MM.1S (cell line): ENCODE measurements at regions not wholly inside any gene's neighbourhood (a gene's known extent, or its start where the extent isn't known, plus 50 kb on each side); places are given as distances from the start of the nearest gene placed in this dataset.

ENCODE experiments used
- DNase-seq: peaks from one replicate; pipeline ENCODE4 v3.0.0-alpha.2; 2015
- H2AFZ ChIP-seq: fragments of 300-600 bp; sonication (generic); 2 replicates; pipeline ENCODE4 v1.6.0; 2016; ENCODE audit warnings: antibody characterized with exemption, low read length
- H3F3A ChIP-seq: fragments of 300-600 bp; sonication (generic); 2 replicates; pipeline ENCODE4 v1.6.1; 2016; ENCODE audit warnings: mild to moderate bottlenecking, antibody characterized with exemption, low read length, moderate library complexity, mixed read lengths; ENCODE audit not compliant: insufficient read depth
- H3K27ac ChIP-seq: fragments of 300-600 bp; sonication (generic); 2 replicates; pipeline ENCODE4 v1.5.1; 2016; ENCODE audit warnings: mild to moderate bottlenecking, low read length
- H3K27me3 ChIP-seq: fragments of 300-600 bp; sonication (generic); replicated peaks from 2 replicates; pipeline ENCODE4 v1.6.0; 2016; ENCODE audit warnings: low read length; ENCODE audit not compliant: insufficient read depth
- H3K36me3 ChIP-seq: fragments of 300-600 bp; sonication (generic); replicated peaks from 2 replicates; pipeline ENCODE4 v1.6.1; 2016; ENCODE audit warnings: mild to moderate bottlenecking, low read length, mixed read lengths; ENCODE audit not compliant: insufficient read depth
- H3K4me1 ChIP-seq: fragments of 300-600 bp; sonication (generic); 2 replicates; pipeline ENCODE4 v1.6.1; 2016; ENCODE audit warnings: low read length, mixed read lengths
- H3K4me2 ChIP-seq: fragments of 300-600 bp; sonication (generic); 2 replicates; pipeline ENCODE4 v1.6.0; 2016; ENCODE audit warnings: low read depth, low read length
- H3K4me3 ChIP-seq: fragments of 300-600 bp; sonication (generic); 2 replicates; pipeline ENCODE4 v1.5.1; 2016; ENCODE audit warnings: low read length, mixed read lengths
- H3K79me2 ChIP-seq: fragments of 300-600 bp; sonication (generic); 2 replicates; pipeline ENCODE4 v1.6.1; 2016; ENCODE audit warnings: mixed run types, low read length, mixed read lengths
- H3K9ac ChIP-seq: fragments of 300-600 bp; sonication (generic); 2 replicates; pipeline ENCODE4 v1.6.1; 2016; ENCODE audit warnings: low read length, mixed read lengths
- H3K9me2 ChIP-seq: fragments of 300-600 bp; sonication (generic); replicated peaks from 2 replicates; pipeline ENCODE4 v1.6.1; 2016; ENCODE audit warnings: mild to moderate bottlenecking, low read length, mixed read lengths; ENCODE audit not compliant: insufficient read depth
- H3K9me3 ChIP-seq: fragments of 300-600 bp; sonication (generic); replicated peaks from 2 replicates; pipeline ENCODE4 v1.6.1; 2016; ENCODE audit warnings: mild to moderate bottlenecking, low read length, mixed read lengths; ENCODE audit not compliant: insufficient read depth
- H4K20me1 ChIP-seq: fragments of 300-600 bp; sonication (generic); 2 replicates; pipeline ENCODE4 v1.6.1; 2016; ENCODE audit warnings: mild to moderate bottlenecking, low read length, moderate library complexity, mixed read lengths; ENCODE audit not compliant: insufficient read depth
- CTCF ChIP-seq: fragments of 300-600 bp; sonication (generic); IDR thresholded peaks from 2 replicates; pipeline ENCODE4 v1.5.1; 2016; ENCODE audit warnings: antibody characterized with exemption, low read length, mixed read lengths
- EZH2 ChIP-seq: fragments of 300-600 bp; sonication (generic); optimal IDR thresholded peaks from 2 replicates; pipeline ENCODE3; 2017; ENCODE audit warnings: low read depth, mild to moderate bottlenecking, antibody characterized with exemption, low read length, mixed read lengths
- EZH2phosphoT487 ChIP-seq: fragments of 300-600 bp; sonication (generic); IDR thresholded peaks from 2 replicates; pipeline ENCODE4 v1.6.1; 2018; ENCODE audit warnings: antibody characterized with exemption, low read length

DNA sequence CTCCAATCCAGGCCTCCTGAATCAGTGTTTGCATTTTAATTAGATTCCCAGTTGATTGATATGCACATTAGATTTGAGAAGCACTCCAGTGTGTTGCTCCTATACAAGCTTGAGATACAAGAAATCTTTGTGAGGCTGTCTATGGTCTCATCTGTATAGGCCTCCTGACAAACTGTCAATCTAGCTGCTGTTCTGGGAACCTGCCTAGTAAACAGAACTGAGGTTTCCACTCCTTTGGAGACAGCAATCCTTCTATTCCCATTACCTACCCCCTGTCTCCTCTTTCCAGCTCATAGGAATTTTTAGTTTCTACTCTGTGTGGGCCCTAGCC is 306.1 kb upstream of the EMCN start:
- no peak overlapping the region for H3K4me3 ChIP-seq
- H3K4me2 ChIP-seq: no peak overlapping the region
- H2AFZ ChIP-seq: no peak overlapping the region
- no peaks in the 10 kb centered on the region for H3K27me3 ChIP-seq
- TF ChIP-seq EZH2phosphoT487 (no peak), EZH2 (no peak), CTCF (no peak)
- no peak overlapping the region for H3K27ac ChIP-seq
- no peaks in the 10 kb centered on the region for H3K4me1 ChIP-seq
- no peaks in the 10 kb centered on the region for H3K36me3 ChIP-seq
- no peaks in the 10 kb centered on the region for H3K9me2 ChIP-seq
- no peaks in the 10 kb centered on the region for H3F3A ChIP-seq
- H4K20me1 ChIP-seq: no peaks in the 10 kb centered on the region
- no peak for DNase-seq
- no peaks in the 10 kb centered on the region for H3K9me3 ChIP-seq
- no peaks in the 10 kb centered on the region for H3K79me2 ChIP-seq
- H3K9ac ChIP-seq: no peak overlapping the region

- Histone ChIP-seq H3K4me1 (no peaks in the 10 kb centered on the region), H4K20me1 (no peaks in the 10 kb centered on the region), H3K9me3 (no peaks in the 10 kb centered on the region), H3F3A (no peaks in the 10 kb centered on the region), H3K4me2 (no peak overlapping the region), H3K27ac (no peak overlapping the region), H3K36me3 (no peaks in the 10 kb centered on the region), H3K4me3 (no peak overlapping the region), H2AFZ (no peak overlapping the region), H3K9me2 (no peaks in the 10 kb centered on the region), H3K9ac (no peak overlapping the region), H3K79me2 (no peaks in the 10 kb centered on the region), H3K27me3 (no peaks in the 10 kb centered on the region)
- no peak for DNase-seq
- no peak for TF ChIP-seq EZH2
Measured at GRCh38 chr4:100823066-100823992, 305.5 kb upstream of the EMCN start.

GRCh38 chr4:100820249-100820648 is 302.4 kb upstream of the EMCN start:
- H4K20me1 ChIP-seq: no peaks in the 10 kb centered on the region
- no peak overlapping the region for H2AFZ ChIP-seq
- H3K27me3 ChIP-seq: no peaks in the 10 kb centered on the region
- TF ChIP-seq EZH2phosphoT487 (no peak), CTCF (no peak), EZH2 (no peak)
- no peaks in the 10 kb centered on the region for H3K9me3 ChIP-seq
- no peak overlapping the region for H3K4me2 ChIP-seq
- no peak overlapping the region for H3K27ac ChIP-seq
- H3F3A ChIP-seq: no peaks in the 10 kb centered on the region
- H3K4me1 ChIP-seq: no peaks in the 10 kb centered on the region
- no peak overlapping the region for H3K4me3 ChIP-seq
- no peak for DNase-seq
- no peaks in the 10 kb centered on the region for H3K79me2 ChIP-seq
- H3K9ac ChIP-seq: no peak overlapping the region
- no peaks in the 10 kb centered on the region for H3K36me3 ChIP-seq
- H3K9me2 ChIP-seq: no peaks in the 10 kb centered on the region

DNA sequence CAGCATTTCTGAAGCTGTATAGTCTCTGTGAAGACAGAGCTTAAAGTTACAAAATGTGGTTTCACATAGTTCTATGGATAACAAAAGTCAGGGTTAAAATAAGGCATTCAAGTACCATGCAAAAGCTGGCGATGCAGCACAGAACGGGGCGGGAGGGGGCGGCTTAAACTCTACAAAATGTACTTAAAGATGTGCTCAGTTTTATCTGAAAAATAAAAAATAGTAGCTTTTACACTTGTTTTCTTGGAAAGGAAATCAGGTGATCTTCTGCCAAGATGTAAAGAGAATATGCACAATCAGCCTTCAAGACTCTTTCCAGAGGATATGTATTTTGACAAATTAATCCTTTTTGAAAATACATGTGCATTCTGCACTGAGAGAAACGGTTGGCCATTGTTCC is 301.7 kb upstream of the EMCN start:
- Histone ChIP-seq H2AFZ (no peak overlapping the region), H3K79me2 (no peaks in the 10 kb centered on the region), H3K9me3 (no peaks in the 10 kb centered on the region), H4K20me1 (no peaks in the 10 kb centered on the region), H3K36me3 (no peaks in the 10 kb centered on the region), H3K9me2 (no peaks in the 10 kb centered on the region), H3K27me3 (no peaks in the 10 kb centered on the region), H3K4me2 (no peak overlapping the region), H3K27ac (no peak overlapping the region), H3K9ac (no peak overlapping the region), H3K4me1 (no peaks in the 10 kb centered on the region), H3K4me3 (no peak overlapping the region), H3F3A (no peaks in the 10 kb centered on the region)
- DNase-seq: no peak
- TF ChIP-seq CTCF (no peak), EZH2 (no peak), EZH2phosphoT487 (no peak)
